Kidney epithelial cell (primary cell): ENCODE measurements at regions not wholly inside any gene's neighbourhood (a gene's known extent, or its start where the extent isn't known, plus 50 kb on each side); places are given as distances from the start of the nearest gene placed in this dataset.
A peak's percentile ranks its signal among the peaks of the same experiment; 100 is the strongest.

Experiments
- DNase-seq: peaks from one replicate; pipeline ENCODE4 v3.0.0-alpha.2; 2010; ENCODE audit warnings: low read depth
- H3K27me3 ChIP-seq: 2 replicates; pipeline ENCODE4 v1.6.0; 2011; ENCODE audit warnings: low read length; ENCODE audit not compliant: control insufficient read depth, insufficient read depth
- H3K36me3 ChIP-seq: 2 replicates; pipeline ENCODE4 v1.5.1; 2011; ENCODE audit warnings: low read length; ENCODE audit not compliant: control insufficient read depth, insufficient read depth
- H3K4me3 ChIP-seq: 2 replicates; pipeline ENCODE4 v1.5.1; 2011; ENCODE audit warnings: low read depth, mild to moderate bottlenecking, control low read depth, low read length
- CTCF ChIP-seq: IDR thresholded peaks from 2 replicates; pipeline ENCODE4 v1.5.1; 2011; ENCODE audit warnings: mild to moderate bottlenecking, moderate library complexity, low read length, control low read depth, inconsistent platforms; ENCODE audit not compliant: insufficient read depth, poor library complexity, severe bottlenecking

GRCh38 chr11:27863637-27864036 is 163.4 kb upstream of the BDNF start:
- H3K36me3 ChIP-seq = no peaks in the 10 kb centered on the region
- no peak overlapping the region for H3K4me3 ChIP-seq
- no peak for TF ChIP-seq CTCF
- no peaks in the 10 kb centered on the region for H3K27me3 ChIP-seq
- no peak for DNase-seq

GRCh38 chr11:27861706-27862430 is 161.6 kb upstream of the BDNF start:
- peak; percentile 60 for DNase-seq
- no peaks in the 10 kb centered on the region for H3K27me3 ChIP-seq
- TF ChIP-seq CTCF = no peak
- no peaks in the 10 kb centered on the region for H3K36me3 ChIP-seq
- no peak overlapping the region for H3K4me3 ChIP-seq

- H3K36me3 ChIP-seq = no peaks in the 10 kb centered on the region
- H3K27me3 ChIP-seq = no peaks in the 10 kb centered on the region
- no peak for DNase-seq
- no peak overlapping the region for H3K4me3 ChIP-seq
- no peak for TF ChIP-seq CTCF
Observed at GRCh38 chr11:27860811-27861210, 160.6 kb upstream of the BDNF start.

- no peak for DNase-seq
- Histone ChIP-seq H3K4me3 (no peak overlapping the region), H3K27me3 (no peaks in the 10 kb centered on the region), H3K36me3 (no peaks in the 10 kb centered on the region)
- no peak for TF ChIP-seq CTCF
Observed at GRCh38 chr11:27858866-27859265, 158.6 kb upstream of the BDNF start.

GRCh38 chr11:27857588-27857987 is 157.3 kb upstream of the BDNF start:
- H3K27me3 ChIP-seq = no peaks in the 10 kb centered on the region
- DNase-seq = no peak
- no peak overlapping the region for H3K4me3 ChIP-seq
- no peak for TF ChIP-seq CTCF
- no peaks in the 10 kb centered on the region for H3K36me3 ChIP-seq

- Histone ChIP-seq H3K27me3 (no peaks in the 10 kb centered on the region), H3K4me3 (no peak overlapping the region), H3K36me3 (no peaks in the 10 kb centered on the region)
- DNase-seq = no peak
- TF ChIP-seq CTCF = no peak
Observed at GRCh38 chr11:27857014-27857413, 156.8 kb upstream of the BDNF start.
